ENCODE measurements at regions not wholly inside any gene's neighbourhood (a gene's known extent, or its start where the extent isn't known, plus 50 kb on each side); places are given as distances from the start of the nearest gene placed in this dataset.
A peak's percentile ranks its signal among the peaks of the same experiment; 100 is the strongest.

GRCh38 chr5:56479696-56480077 lies 246.6 kb upstream of the ANKRD55 start:
- no peak for TF ChIP-seq CTCF (IDR thresholded peaks at IDR 0.05; ENCODE audit: extremely low read depth, insufficient read depth, missing control alignments)
- in situ Hi-C loops (cut with MboI; ENCODE audit: low pct_unique_long_range_greater_than_20kb, low sequenced_read_pairs, unreplicated experiment), result no loop called here
- peak; percentile 57 for DNase-seq (ENCODE audit: low spot score)

GRCh38 chr5:56479126-56479525 lies 246.0 kb upstream of the ANKRD55 start:
- in situ Hi-C loops (cut with MboI; ENCODE audit: low pct_unique_long_range_greater_than_20kb, low sequenced_read_pairs, unreplicated experiment), result no loop called here
- DNase-seq (ENCODE audit: low spot score), result no peak
- no peak for TF ChIP-seq CTCF (IDR thresholded peaks at IDR 0.05; ENCODE audit: extremely low read depth, insufficient read depth, missing control alignments)

- DNase-seq (ENCODE audit: low spot score), result no peak
- in situ Hi-C loops (cut with MboI; ENCODE audit: low pct_unique_long_range_greater_than_20kb, low sequenced_read_pairs, unreplicated experiment), result no loop called here
- no peak for TF ChIP-seq CTCF (IDR thresholded peaks at IDR 0.05; ENCODE audit: extremely low read depth, insufficient read depth, missing control alignments)
Observed at GRCh38 chr5:56478062-56478461, 244.9 kb upstream of the ANKRD55 start.

GRCh38 chr5:56476487-56476856 lies 243.3 kb upstream of the ANKRD55 start:
- no peak for DNase-seq (ENCODE audit: low spot score)
- in situ Hi-C loops (cut with MboI; ENCODE audit: low pct_unique_long_range_greater_than_20kb, low sequenced_read_pairs, unreplicated experiment), result no loop called here
- no peak for TF ChIP-seq CTCF (IDR thresholded peaks at IDR 0.05; ENCODE audit: extremely low read depth, insufficient read depth, missing control alignments)

GRCh38 chr5:56475689-56476486 lies 242.8 kb upstream of the ANKRD55 start:
- in situ Hi-C loops (cut with MboI; ENCODE audit: low pct_unique_long_range_greater_than_20kb, low sequenced_read_pairs, unreplicated experiment), result no loop called here
- no peak for DNase-seq (ENCODE audit: low spot score)
- no peak for TF ChIP-seq CTCF (IDR thresholded peaks at IDR 0.05; ENCODE audit: extremely low read depth, insufficient read depth, missing control alignments)

GRCh38 chr5:56471707-56472106 lies 238.6 kb upstream of the ANKRD55 start:
- TF ChIP-seq CTCF (IDR thresholded peaks at IDR 0.05; ENCODE audit: extremely low read depth, insufficient read depth, missing control alignments), result no peak
- in situ Hi-C loops (cut with MboI; ENCODE audit: low pct_unique_long_range_greater_than_20kb, low sequenced_read_pairs, unreplicated experiment), result no loop called here
- no peak for DNase-seq (ENCODE audit: low spot score)

All from GM13977 (cell line).